Endothelial cell (in vitro differentiated cells): ENCODE measurements at regions not wholly inside any gene's neighbourhood (a gene's known extent, or its start where the extent isn't known, plus 50 kb on each side); places are given as distances from the start of the nearest gene placed in this dataset.

Source experiments
- DNase-seq: peaks from one replicate; pipeline ENCODE4 v3.0.0; 2021; ENCODE audit warnings: low spot score
- H3K27ac Mint-ChIP-seq: one replicate; pipeline ENCODE4 v1.8.0; 2021; ENCODE audit warnings: mixed read lengths, inconsistent platforms; ENCODE audit not compliant: unreplicated experiment
- H3K27me3 Mint-ChIP-seq: one replicate; pipeline ENCODE4 v1.8.0; 2021; ENCODE audit warnings: mild to moderate bottlenecking, moderate library complexity, mixed read lengths, inconsistent platforms; ENCODE audit not compliant: unreplicated experiment
- H3K36me3 Mint-ChIP-seq: one replicate; pipeline ENCODE4 v1.8.0; 2021; ENCODE audit warnings: mild to moderate bottlenecking, low read depth, mixed read lengths, inconsistent platforms; ENCODE audit not compliant: unreplicated experiment
- H3K4me1 Mint-ChIP-seq: one replicate; pipeline ENCODE4 v1.8.0; 2021; ENCODE audit warnings: mild to moderate bottlenecking, mixed read lengths, inconsistent platforms; ENCODE audit not compliant: unreplicated experiment
- H3K4me3 Mint-ChIP-seq: one replicate; pipeline ENCODE4 v1.8.0; 2021; ENCODE audit warnings: mild to moderate bottlenecking, mixed read lengths, inconsistent platforms; ENCODE audit not compliant: unreplicated experiment
- H3K9me3 Mint-ChIP-seq: one replicate; pipeline ENCODE4 v1.8.0; 2021; ENCODE audit warnings: mixed read lengths, inconsistent platforms; ENCODE audit not compliant: unreplicated experiment
- CTCF ChIP-seq: fragments of 200-600 bp; sonication (generic); IDR thresholded peaks from one replicate; pipeline ENCODE4 v1.5.0; 2021; ENCODE audit warnings: antibody characterized with exemption; ENCODE audit not compliant: unreplicated experiment

- Mint-ChIP-seq H3K27me3 (peaks cover 2% of the 10 kb centered on the region), H3K4me1 (no peaks in the 10 kb centered on the region), H3K4me3 (no peak overlapping the region), H3K27ac (no peak overlapping the region), H3K36me3 (no peaks in the 10 kb centered on the region), H3K9me3 (no peaks in the 10 kb centered on the region)
- no peak for TF ChIP-seq CTCF
- DNase-seq: peak; percentile 37
Measured at GRCh38 chr18:77557046-77557587, 307.5 kb downstream of the GALR1 start.

GRCh38 chr18:77559274-77559910, 309.7 kb downstream of the GALR1 start:
- no peak for TF ChIP-seq CTCF
- Mint-ChIP-seq H3K27me3 (peaks cover 2% of the 10 kb centered on the region), H3K36me3 (no peaks in the 10 kb centered on the region), H3K4me3 (no peak overlapping the region), H3K4me1 (no peaks in the 10 kb centered on the region), H3K27ac (no peak overlapping the region), H3K9me3 (no peaks in the 10 kb centered on the region)
- DNase-seq: no peak

GRCh38 chr18:77560341-77560992, 310.8 kb downstream of the GALR1 start:
- no peak for DNase-seq
- Mint-ChIP-seq H3K27me3 (peaks cover 2% of the 10 kb centered on the region), H3K36me3 (no peaks in the 10 kb centered on the region), H3K4me1 (no peaks in the 10 kb centered on the region), H3K9me3 (no peaks in the 10 kb centered on the region), H3K4me3 (no peak overlapping the region), H3K27ac (no peak overlapping the region)
- TF ChIP-seq CTCF: no peak

GRCh38 chr18:77566604-77567003, 317.0 kb downstream of the GALR1 start:
- TF ChIP-seq CTCF: no peak
- no peak overlapping the region for H3K27ac Mint-ChIP-seq
- peaks cover 4% of the 10 kb centered on the region for H3K36me3 Mint-ChIP-seq
- H3K4me3 Mint-ChIP-seq: no peak overlapping the region
- H3K4me1 Mint-ChIP-seq: no peaks in the 10 kb centered on the region
- H3K9me3 Mint-ChIP-seq: peaks cover 9% of the 10 kb centered on the region
- no peak for DNase-seq
- peaks cover 2% of the 10 kb centered on the region for H3K27me3 Mint-ChIP-seq

- Mint-ChIP-seq H3K9me3 (peaks cover 9% of the 10 kb centered on the region), H3K4me1 (no peaks in the 10 kb centered on the region), H3K27ac (no peak overlapping the region), H3K4me3 (no peak overlapping the region), H3K27me3 (peaks cover 2% of the 10 kb centered on the region), H3K36me3 (peaks cover 4% of the 10 kb centered on the region)
- no peak for TF ChIP-seq CTCF
- no peak for DNase-seq
Measured at GRCh38 chr18:77567205-77567604, 317.6 kb downstream of the GALR1 start.
